ENCODE measurements at regions not wholly inside any gene's neighbourhood (a gene's known extent, or its start where the extent isn't known, plus 50 kb on each side); places are given as distances from the start of the nearest gene placed in this dataset.

DNA sequence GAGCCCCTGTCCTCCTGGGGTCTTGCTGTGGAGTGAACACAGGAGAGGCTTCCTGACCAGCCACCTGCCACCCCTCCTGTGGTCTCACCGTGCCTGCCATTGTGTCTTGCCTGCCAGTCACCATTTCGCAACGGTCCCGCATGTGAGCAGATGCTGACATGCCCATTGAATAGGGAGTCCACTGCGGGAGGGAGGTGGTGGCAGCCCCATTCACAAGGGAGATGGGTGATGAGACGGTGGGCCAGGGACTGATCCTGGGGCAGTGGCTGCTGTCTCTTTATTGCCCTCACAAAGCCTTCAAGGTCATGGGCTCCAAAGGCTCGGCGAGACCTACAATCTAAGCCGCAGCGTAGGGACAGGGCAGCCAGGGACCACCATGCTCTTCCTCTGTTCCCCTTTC is 76.0 kb upstream of the NPTX2 start:
- Mint-ChIP-seq H3K27ac (no peak overlapping the region), H3K9me3 (peaks cover 5% of the 10 kb centered on the region), H3K27me3 (ENCODE audit: insufficient read depth) (peaks cover 1% of the 10 kb centered on the region), H3K4me1 (no peaks in the 10 kb centered on the region), H3K36me3 (ENCODE audit: low read depth) (no peaks in the 10 kb centered on the region), H3K4me3 (no peak overlapping the region)
- no peak overlapping the region for H3K4me3 ChIP-seq (ENCODE audit: low read length)
- WGBS, 2 experiments (ENCODE audit: insufficient coverage in 1 of 2, insufficient read length in 1 of 2) = 88 to 100% methylated on average over 4 to 10 of the region's 10 CpGs
- no peak for DNase-seq
- no peaks in the 10 kb centered on the region for H3K36me3 ChIP-seq (ENCODE audit: control insufficient read depth, insufficient read depth, low read length)
- no peak overlapping the region for H3K9ac ChIP-seq (ENCODE audit: extremely low read depth, low read length, poor library complexity, severe bottlenecking)
- TF ChIP-seq, protein P1, sequence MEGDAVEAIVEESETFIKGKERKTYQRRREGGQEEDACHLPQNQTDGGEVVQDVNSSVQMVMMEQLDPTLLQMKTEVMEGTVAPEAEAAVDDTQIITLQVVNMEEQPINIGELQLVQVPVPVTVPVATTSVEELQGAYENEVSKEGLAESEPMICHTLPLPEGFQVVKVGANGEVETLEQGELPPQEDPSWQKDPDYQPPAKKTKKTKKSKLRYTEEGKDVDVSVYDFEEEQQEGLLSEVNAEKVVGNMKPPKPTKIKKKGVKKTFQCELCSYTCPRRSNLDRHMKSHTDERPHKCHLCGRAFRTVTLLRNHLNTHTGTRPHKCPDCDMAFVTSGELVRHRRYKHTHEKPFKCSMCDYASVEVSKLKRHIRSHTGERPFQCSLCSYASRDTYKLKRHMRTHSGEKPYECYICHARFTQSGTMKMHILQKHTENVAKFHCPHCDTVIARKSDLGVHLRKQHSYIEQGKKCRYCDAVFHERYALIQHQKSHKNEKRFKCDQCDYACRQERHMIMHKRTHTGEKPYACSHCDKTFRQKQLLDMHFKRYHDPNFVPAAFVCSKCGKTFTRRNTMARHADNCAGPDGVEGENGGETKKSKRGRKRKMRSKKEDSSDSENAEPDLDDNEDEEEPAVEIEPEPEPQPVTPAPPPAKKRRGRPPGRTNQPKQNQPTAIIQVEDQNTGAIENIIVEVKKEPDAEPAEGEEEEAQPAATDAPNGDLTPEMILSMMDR (conservative IDR thresholded peaks at IDR 0.05) = no peak
- no peaks in the 10 kb centered on the region for H3K27me3 ChIP-seq (ENCODE audit: control insufficient read depth, insufficient read depth, low read length, poor library complexity, severe bottlenecking)
- H3K27ac ChIP-seq (ENCODE audit: low read depth, low read length) = no peak overlapping the region
- no peaks in the 10 kb centered on the region for H3K4me1 ChIP-seq (ENCODE audit: control insufficient read depth, insufficient read depth, low read length)
- H3K9me3 ChIP-seq (ENCODE audit: control insufficient read depth, low read length) = peaks cover 3% of the 10 kb centered on the region

DNA sequence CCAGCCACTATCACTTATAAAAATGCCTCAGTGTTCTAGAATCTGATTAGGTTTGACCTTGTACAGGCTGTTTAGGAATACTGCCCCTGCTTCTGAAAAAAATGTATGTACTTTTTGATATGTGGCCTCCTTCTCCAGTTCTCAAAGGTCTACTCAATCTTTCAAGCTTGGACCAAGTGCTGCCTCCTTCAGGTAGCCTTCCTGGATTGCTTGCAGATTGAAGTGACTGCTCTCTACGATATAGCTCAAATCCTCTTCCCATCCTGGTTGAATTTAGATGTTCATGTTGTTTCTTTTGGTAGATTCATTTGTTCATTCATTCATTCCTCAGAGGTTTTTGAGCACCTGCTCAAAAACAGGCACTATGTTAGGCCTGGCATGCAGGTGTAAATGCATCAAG is 77.2 kb upstream of the NPTX2 start:
- Mint-ChIP-seq H3K9me3 (peaks cover 5% of the 10 kb centered on the region), H3K4me3 (no peak overlapping the region), H3K4me1 (no peaks in the 10 kb centered on the region), H3K36me3 (ENCODE audit: low read depth) (no peaks in the 10 kb centered on the region), H3K27ac (no peak overlapping the region), H3K27me3 (ENCODE audit: insufficient read depth) (peaks cover 5% of the 10 kb centered on the region)
- Histone ChIP-seq H3K27me3 (ENCODE audit: control insufficient read depth, insufficient read depth, low read length, poor library complexity, severe bottlenecking) (no peaks in the 10 kb centered on the region), H3K27ac (ENCODE audit: low read depth, low read length) (no peak overlapping the region), H3K9me3 (ENCODE audit: control insufficient read depth, low read length) (peaks cover 3% of the 10 kb centered on the region), H3K9ac (ENCODE audit: extremely low read depth, low read length, poor library complexity, severe bottlenecking) (no peak overlapping the region), H3K4me1 (ENCODE audit: control insufficient read depth, insufficient read depth, low read length) (no peaks in the 10 kb centered on the region), H3K4me3 (ENCODE audit: low read length) (no peak overlapping the region), H3K36me3 (ENCODE audit: control insufficient read depth, insufficient read depth, low read length) (no peaks in the 10 kb centered on the region)
- 83% methylated on average over 1 of the region's 1 CpG; no CpG with 5 or more reads in 1 of the 2 experiments for WGBS, 2 experiments (ENCODE audit: insufficient coverage in 1 of 2, insufficient read length in 1 of 2)
- no peak for DNase-seq
- TF ChIP-seq, protein P1 (conservative IDR thresholded peaks at IDR 0.05) = no peak

DNA sequence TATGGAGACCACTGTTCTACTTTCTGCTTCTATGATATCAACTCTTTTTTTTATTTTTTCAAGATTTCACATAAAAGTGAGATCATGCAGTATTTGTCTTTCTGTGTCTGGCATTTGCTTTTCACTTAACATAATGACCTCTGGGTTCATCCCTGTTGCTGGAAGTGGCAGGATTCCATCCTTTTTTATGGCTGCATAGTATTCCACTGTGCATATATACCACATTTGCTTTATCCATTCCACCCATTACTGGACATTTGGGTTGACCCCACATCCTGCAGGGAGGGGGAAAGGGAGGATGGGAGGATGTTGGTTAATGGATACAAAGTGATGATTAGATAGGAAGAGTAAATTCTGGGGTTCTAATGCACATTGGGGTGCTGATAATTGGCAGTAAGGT is 80.3 kb upstream of the NPTX2 start:
- no peak overlapping the region for H3K4me3 ChIP-seq (ENCODE audit: low read length)
- Mint-ChIP-seq H3K36me3 (ENCODE audit: low read depth) (no peaks in the 10 kb centered on the region), H3K9me3 (peaks cover 8% of the 10 kb centered on the region), H3K27ac (no peak overlapping the region), H3K27me3 (ENCODE audit: insufficient read depth) (peaks cover 7% of the 10 kb centered on the region), H3K4me3 (no peak overlapping the region), H3K4me1 (no peaks in the 10 kb centered on the region)
- peaks cover 3% of the 10 kb centered on the region for H3K9me3 ChIP-seq (ENCODE audit: control insufficient read depth, low read length)
- no peak overlapping the region for H3K27ac ChIP-seq (ENCODE audit: low read depth, low read length)
- H3K27me3 ChIP-seq (ENCODE audit: control insufficient read depth, insufficient read depth, low read length, poor library complexity, severe bottlenecking) = no peaks in the 10 kb centered on the region
- no peak overlapping the region for H3K9ac ChIP-seq (ENCODE audit: extremely low read depth, low read length, poor library complexity, severe bottlenecking)
- H3K36me3 ChIP-seq (ENCODE audit: control insufficient read depth, insufficient read depth, low read length) = no peaks in the 10 kb centered on the region
- DNase-seq = no peak
- TF ChIP-seq, protein P1 (conservative IDR thresholded peaks at IDR 0.05) = no peak
- H3K4me1 ChIP-seq (ENCODE audit: control insufficient read depth, insufficient read depth, low read length) = no peaks in the 10 kb centered on the region
